ENCODE measurements at regions not wholly inside any gene's neighbourhood (a gene's known extent, or its start where the extent isn't known, plus 50 kb on each side); places are given as distances from the start of the nearest gene placed in this dataset.
"Not testable (repeated sequence)": the region's sequence is repeated elsewhere in the genome, so short reads cannot be mapped to it uniquely, and the experiment has no call there.

DNA sequence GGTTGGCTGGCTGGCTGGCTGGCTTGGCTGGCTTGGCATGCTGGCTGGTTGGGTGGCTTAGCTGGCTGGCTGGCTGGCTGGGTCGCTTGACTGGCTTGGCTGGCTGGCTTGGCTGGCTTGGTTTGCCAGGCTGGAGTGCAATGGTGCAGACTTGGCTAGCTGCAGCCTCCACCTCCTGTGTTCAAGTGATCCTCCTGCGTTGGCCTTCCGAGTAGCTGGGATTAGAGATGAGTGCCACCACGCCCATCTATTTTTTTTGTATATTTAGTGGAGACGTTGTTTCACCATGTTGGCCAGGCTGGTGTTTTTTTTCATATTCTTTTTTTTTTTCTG is 2809.5 kb downstream of the RPIA start:
- not testable (repeated sequence) for ATAC-seq (replicated peaks in 1 of 2); DNase-seq

DNA sequence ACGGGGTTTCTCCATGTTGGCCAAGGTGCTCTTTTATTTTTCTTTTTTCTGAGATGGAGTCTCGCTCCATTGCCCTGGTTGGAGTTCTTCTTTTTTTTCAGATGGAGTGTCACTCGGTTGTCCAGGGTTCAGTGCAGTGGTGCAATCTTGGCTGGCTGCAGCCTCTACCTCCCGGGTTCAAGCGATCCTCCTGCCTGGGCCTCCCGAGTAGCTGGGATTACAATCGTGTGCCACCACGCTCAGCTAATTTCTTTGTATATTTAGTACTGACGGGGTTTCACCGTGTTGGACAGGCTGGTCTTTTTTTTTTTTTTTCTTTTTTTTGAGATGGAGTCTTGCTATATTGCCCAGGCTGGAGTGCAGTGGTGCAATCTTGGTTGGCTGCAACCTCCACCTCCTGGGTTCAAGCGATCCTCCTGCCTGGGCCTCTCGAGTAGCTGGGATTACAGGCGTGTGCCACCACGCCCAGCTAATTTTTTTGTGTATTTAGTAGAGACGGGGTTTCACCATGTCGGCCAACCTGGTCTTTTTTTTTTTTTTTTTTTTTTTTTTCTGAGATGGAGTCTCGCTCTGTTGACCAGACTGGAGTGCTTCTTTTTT is 2810.1 kb downstream of the RPIA start:
- H3K4me1 Mint-ChIP-seq (ENCODE audit: low read depth); H3K27me3 Mint-ChIP-seq (ENCODE audit: low read depth); H3K9me3 Mint-ChIP-seq; H3K4me3 Mint-ChIP-seq; H3K36me3 Mint-ChIP-seq (ENCODE audit: insufficient read depth in 2 of 2); DNase-seq; ATAC-seq (replicated peaks in 1 of 2); H3K27ac Mint-ChIP-seq: not testable (repeated sequence)

More for the DNA sequence above, 2809.5 kb downstream of the RPIA start:
- H3K27ac Mint-ChIP-seq; H3K4me1 Mint-ChIP-seq (ENCODE audit: low read depth); H3K9me3 Mint-ChIP-seq; H3K4me3 Mint-ChIP-seq; H3K36me3 Mint-ChIP-seq (ENCODE audit: insufficient read depth in 2 of 2); H3K27me3 Mint-ChIP-seq (ENCODE audit: low read depth): not testable (repeated sequence)

DNA sequence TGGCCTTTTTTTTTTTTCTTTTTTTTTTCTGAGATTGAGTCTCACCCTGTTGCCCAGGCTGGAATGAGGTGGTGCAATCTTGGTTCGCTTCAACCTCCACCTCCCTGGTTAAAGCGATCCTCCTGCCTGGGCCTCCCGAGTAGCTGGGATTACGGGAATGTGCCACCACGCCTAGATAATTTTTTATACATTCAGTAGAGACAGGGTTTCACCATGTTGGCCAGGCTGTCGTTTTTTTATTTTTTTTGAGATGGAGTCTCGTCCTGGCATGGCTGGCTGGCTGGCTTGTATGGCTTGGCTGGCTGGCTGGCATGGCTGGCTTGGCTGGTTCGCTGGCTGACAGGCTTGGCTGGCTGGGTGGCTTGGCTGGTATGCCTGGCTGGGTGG is 2812.1 kb downstream of the RPIA start:
- H3K27ac Mint-ChIP-seq; H3K4me3 Mint-ChIP-seq; H3K36me3 Mint-ChIP-seq (ENCODE audit: insufficient read depth in 2 of 2); H3K9me3 Mint-ChIP-seq; DNase-seq; H3K4me1 Mint-ChIP-seq (ENCODE audit: low read depth); H3K27me3 Mint-ChIP-seq (ENCODE audit: low read depth); ATAC-seq (replicated peaks in 1 of 2): not testable (repeated sequence)

DNA sequence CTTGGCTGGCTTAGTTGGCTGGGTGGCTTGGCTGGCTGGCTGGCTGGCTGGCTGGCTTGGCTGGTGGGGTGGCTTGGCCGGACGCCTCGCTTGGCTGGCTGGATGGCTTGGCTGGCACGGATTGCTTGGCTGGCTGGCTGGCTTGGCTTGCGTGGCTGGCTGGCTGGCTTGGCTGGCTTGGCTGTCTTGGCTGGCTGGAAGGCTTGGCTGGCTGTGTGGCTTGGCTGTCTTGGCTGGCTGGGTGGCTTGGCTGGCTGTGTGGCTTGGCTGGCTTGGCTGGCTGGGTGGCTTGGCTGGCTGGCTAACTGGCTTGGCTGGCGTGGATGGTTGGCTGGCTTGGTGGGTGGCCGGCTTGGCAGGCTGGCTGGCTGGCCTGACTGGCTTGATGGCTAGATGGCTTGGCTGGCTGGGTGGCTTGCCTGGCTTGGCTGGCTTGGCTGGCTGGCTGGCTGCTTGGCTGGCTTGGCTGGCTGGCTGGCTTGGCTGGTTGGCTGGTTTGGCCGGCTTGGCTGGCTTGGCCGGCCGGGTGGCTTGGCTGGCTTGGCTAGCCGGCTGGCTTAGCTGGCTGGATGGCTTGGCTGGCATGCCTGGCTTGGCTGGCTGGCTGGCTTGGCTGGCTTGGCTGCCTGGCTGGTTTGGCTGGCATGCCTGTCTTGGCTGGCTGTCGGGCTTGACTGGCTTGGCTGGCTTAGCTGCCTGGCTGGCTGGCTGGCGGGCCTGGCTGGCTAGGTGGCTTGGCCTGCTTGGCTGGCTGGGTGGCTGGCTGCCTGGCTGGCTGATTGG is 2812.7 kb downstream of the RPIA start:
- not testable (repeated sequence) for H3K27ac Mint-ChIP-seq; H3K4me1 Mint-ChIP-seq (ENCODE audit: low read depth); DNase-seq; H3K27me3 Mint-ChIP-seq (ENCODE audit: low read depth); H3K36me3 Mint-ChIP-seq (ENCODE audit: insufficient read depth in 2 of 2); ATAC-seq (replicated peaks in 1 of 2); H3K9me3 Mint-ChIP-seq; H3K4me3 Mint-ChIP-seq

DNA sequence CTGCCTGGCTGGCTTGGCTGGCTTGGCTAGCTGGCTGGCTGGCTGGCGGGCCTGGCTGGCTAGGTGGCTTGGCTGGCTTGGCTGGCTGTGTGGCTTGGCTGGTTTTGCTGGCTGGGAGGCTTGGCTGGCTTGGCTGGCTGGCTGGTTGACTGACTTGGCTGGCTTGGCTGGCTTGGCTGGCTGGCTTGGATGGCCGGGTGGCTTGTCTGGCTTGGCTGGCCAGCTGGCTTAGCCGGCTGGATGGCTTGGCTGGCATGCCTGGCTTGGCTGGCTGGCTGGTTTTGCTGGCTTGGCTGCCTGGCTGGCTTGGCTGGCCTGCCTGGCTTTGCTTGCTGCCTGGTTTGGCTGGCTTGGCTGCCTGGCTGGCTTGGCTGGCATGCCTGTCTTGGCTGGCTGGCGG is 2817.3 kb downstream of the RPIA start:
- DNase-seq; H3K27me3 Mint-ChIP-seq (ENCODE audit: low read depth); H3K27ac Mint-ChIP-seq; ATAC-seq (replicated peaks in 1 of 2); H3K4me1 Mint-ChIP-seq (ENCODE audit: low read depth); H3K9me3 Mint-ChIP-seq; H3K36me3 Mint-ChIP-seq (ENCODE audit: insufficient read depth in 2 of 2); H3K4me3 Mint-ChIP-seq: not testable (repeated sequence)

DNA sequence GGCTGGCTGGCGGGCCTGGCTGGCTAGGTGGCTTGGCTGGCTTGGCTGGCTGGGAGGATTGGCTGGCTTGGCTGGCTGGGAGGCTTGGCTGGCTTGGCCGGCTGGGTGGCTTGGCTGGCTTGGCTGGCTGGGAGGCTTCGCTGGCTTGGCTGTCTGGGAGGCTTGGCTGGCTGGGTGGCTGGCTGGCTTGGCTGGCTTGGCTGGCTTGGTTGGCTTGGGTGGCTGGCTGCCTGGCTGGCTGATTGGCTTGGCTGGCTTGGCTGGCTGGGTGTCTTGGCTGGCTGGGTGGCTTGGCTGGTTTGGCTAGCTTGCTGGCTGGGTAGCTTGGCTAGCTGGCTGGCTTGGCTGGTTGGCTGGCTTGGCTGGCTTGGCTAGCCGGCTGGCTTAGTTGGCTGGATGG is 2817.8 kb downstream of the RPIA start:
- H3K27ac Mint-ChIP-seq; H3K9me3 Mint-ChIP-seq; H3K36me3 Mint-ChIP-seq (ENCODE audit: insufficient read depth in 2 of 2); H3K27me3 Mint-ChIP-seq (ENCODE audit: low read depth); H3K4me3 Mint-ChIP-seq; ATAC-seq (replicated peaks in 1 of 2); H3K4me1 Mint-ChIP-seq (ENCODE audit: low read depth); DNase-seq: not testable (repeated sequence)

DNA sequence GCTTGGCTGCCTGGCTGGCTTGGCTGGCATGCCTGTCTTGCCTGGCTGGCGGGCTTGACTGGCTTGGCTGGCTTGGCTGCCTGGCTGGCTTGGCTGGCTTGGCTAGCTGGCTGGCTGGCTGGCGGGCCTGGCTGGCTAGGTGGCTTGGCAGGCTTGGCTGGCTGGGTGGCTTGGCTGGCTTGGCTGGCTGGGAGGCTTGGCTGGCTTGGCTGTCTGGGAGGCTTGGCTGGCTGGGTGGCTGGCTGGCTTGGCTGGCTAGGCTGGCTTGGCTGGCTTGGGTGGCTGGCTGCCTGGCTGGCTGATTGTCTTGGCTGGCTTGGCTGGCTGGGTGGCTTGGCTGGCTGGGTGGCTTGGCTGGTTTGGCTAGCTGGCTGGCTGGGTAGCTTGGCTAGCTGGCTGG is 2819.7 kb downstream of the RPIA start:
- not testable (repeated sequence) for H3K9me3 Mint-ChIP-seq; H3K36me3 Mint-ChIP-seq (ENCODE audit: insufficient read depth in 2 of 2); H3K4me3 Mint-ChIP-seq; ATAC-seq (replicated peaks in 1 of 2); H3K27me3 Mint-ChIP-seq (ENCODE audit: low read depth); H3K4me1 Mint-ChIP-seq (ENCODE audit: low read depth); H3K27ac Mint-ChIP-seq; DNase-seq

DNA sequence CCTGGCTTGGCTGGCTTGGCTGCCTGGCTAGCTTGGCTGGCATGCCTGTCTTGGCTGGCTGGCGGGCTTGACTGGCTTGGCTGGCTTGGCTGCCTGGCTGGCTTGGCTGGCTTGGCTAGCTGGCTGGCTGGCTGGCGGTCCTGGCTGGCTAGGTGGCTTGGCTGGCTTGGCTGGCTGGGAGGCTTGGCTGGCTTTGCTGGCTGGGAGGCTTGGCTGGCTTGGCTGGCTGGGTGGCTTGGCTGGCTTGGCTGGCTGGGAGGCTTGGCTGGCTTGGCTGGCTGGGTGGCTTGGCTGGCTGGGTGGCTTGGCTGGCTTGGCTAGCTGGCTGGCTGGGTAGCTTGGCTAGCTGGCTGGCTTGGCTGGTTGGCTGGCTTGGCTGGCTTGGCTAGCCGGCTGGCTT is 2824.5 kb downstream of the RPIA start:
- DNase-seq; H3K9me3 Mint-ChIP-seq; H3K4me1 Mint-ChIP-seq (ENCODE audit: low read depth); H3K4me3 Mint-ChIP-seq; ATAC-seq (replicated peaks in 1 of 2); H3K27me3 Mint-ChIP-seq (ENCODE audit: low read depth); H3K27ac Mint-ChIP-seq; H3K36me3 Mint-ChIP-seq (ENCODE audit: insufficient read depth in 2 of 2): not testable (repeated sequence)

DNA sequence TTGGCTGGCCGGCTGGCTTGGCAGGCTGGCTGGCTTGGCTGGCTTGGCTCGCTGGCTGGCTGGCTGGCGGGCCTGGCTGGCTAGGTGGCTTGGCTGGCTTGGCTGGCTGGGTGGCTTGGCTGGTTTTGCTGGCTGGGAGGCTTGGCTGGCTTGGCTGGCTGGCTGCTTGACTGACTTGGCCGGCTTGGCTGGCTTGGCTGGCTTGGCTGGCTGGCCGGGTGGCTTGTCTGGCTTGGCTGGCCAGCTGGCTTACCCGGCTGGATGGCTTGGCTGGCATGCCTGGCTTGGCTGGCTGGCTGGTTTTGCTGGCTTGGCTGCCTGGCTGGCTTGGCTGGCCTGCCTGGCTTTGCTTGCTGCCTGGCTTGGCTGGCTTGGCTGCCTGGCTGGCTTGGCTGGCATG is 2825.2 kb downstream of the RPIA start:
- ATAC-seq (replicated peaks in 1 of 2); H3K4me1 Mint-ChIP-seq (ENCODE audit: low read depth); H3K36me3 Mint-ChIP-seq (ENCODE audit: insufficient read depth in 2 of 2); H3K27me3 Mint-ChIP-seq (ENCODE audit: low read depth); H3K9me3 Mint-ChIP-seq; H3K27ac Mint-ChIP-seq; DNase-seq; H3K4me3 Mint-ChIP-seq: not testable (repeated sequence)

DNA sequence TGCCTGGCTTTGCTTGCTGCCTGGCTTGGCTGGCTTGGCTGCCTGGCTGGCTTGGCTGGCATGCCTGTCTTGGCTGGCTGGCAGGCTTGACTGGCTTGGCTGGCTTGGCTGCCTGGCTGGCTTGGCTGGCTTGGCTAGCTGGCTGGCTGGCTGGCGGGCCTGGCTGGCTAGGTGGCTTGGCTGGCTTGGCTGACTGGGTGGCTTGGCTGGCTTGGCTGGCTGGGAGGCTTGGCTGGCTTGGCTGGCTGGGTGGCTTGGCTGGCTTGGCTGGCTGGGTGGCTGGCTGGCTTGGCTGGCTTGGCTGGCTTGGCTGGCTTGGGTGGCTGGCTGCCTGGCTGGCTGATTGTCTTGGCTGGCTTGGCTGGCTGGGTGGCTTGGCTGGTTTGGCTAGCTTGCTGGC is 2826.4 kb downstream of the RPIA start:
- DNase-seq; H3K4me1 Mint-ChIP-seq (ENCODE audit: low read depth); H3K36me3 Mint-ChIP-seq (ENCODE audit: insufficient read depth in 2 of 2); H3K4me3 Mint-ChIP-seq; ATAC-seq (replicated peaks in 1 of 2); H3K27ac Mint-ChIP-seq; H3K27me3 Mint-ChIP-seq (ENCODE audit: low read depth); H3K9me3 Mint-ChIP-seq: not testable (repeated sequence)

DNA sequence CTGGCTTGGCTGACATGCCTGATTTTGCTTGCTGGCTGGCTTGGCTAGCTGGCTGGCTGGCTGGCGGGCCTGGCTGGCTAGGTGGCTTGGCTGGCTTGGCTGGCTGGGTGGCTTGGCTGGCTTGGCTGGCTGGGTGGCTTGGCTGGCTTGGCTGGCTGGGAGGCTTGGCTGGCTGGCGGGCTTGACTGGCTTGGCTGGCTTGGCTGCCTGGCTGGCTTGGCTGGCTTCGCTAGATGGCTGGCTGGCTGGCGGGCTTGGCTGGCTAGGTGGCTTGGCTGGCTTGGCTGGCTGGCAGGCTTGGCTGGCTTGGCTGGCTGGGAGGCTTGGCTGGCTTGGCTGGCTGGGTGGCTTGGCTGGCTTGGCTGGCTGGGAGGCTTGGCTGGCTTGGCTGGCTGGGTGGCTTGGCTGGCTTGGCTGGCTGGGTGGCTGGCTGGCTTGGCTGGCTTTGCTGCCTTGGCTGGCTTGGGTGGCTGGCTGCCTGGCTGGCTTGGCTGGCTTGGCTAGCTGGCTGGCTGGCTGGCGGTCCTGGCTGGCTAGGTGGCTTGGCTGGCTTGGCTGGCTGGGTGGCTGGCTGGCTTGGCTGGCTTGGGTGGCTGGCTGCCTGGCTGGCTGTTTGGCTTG is 2827.0 kb downstream of the RPIA start:
- DNase-seq, H3K9me3 Mint-ChIP-seq: not testable (repeated sequence)

DNA sequence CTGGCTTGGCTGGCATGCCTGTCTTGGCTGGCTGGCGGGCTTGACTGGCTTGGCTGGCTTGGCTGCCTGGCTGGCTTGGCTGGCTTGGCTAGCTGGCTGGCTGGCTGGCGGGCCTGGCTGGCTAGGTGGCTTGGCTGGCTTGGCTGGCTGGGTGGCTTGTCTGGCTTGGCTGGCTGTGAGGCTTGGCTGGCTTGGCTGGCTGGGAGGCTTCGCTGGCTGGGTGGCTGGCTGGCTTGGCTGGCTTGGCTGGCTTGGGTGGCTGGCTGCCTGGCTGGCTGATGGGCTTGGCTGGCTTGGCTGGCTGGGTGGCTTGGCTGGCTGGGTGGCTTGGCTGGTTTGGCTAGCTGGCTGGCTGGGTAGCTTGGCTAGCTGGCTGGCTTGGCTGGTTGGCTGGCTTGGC is 2827.9 kb downstream of the RPIA start:
- ATAC-seq (replicated peaks in 1 of 2); DNase-seq; H3K4me3 Mint-ChIP-seq; H3K9me3 Mint-ChIP-seq; H3K27ac Mint-ChIP-seq; H3K4me1 Mint-ChIP-seq (ENCODE audit: low read depth); H3K36me3 Mint-ChIP-seq (ENCODE audit: insufficient read depth in 2 of 2); H3K27me3 Mint-ChIP-seq (ENCODE audit: low read depth): not testable (repeated sequence)

More for the DNA sequence above, 2827.0 kb downstream of the RPIA start:
- not testable (repeated sequence) for H3K4me3 Mint-ChIP-seq; H3K36me3 Mint-ChIP-seq (ENCODE audit: insufficient read depth in 2 of 2); ATAC-seq (replicated peaks in 1 of 2); H3K4me1 Mint-ChIP-seq (ENCODE audit: low read depth); H3K27ac Mint-ChIP-seq; H3K27me3 Mint-ChIP-seq (ENCODE audit: low read depth)

DNA sequence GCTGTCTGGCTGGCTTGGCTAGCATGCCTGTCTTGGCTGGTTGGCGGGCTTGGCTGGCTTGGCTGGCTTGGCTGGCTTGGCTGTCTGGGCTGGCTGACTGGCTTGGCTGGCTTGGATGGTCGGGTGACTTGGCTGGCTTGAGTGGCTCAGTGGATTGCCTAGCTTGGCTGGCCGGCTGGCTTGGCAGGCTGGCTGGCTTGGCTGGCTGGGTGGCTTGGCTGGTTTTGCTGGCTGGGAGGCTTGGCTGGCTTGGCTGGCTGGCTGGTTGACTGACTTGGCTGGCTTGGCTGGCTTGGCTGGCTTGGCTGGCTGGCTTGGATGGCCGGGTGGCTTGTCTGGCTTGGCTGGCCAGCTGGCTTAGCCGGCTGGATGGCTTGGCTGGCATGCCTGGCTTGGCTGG is 2828.4 kb downstream of the RPIA start:
- not testable (repeated sequence) for H3K27me3 Mint-ChIP-seq (ENCODE audit: low read depth); H3K4me1 Mint-ChIP-seq (ENCODE audit: low read depth); H3K27ac Mint-ChIP-seq; H3K4me3 Mint-ChIP-seq; H3K9me3 Mint-ChIP-seq; DNase-seq; ATAC-seq (replicated peaks in 1 of 2); H3K36me3 Mint-ChIP-seq (ENCODE audit: insufficient read depth in 2 of 2)

DNA sequence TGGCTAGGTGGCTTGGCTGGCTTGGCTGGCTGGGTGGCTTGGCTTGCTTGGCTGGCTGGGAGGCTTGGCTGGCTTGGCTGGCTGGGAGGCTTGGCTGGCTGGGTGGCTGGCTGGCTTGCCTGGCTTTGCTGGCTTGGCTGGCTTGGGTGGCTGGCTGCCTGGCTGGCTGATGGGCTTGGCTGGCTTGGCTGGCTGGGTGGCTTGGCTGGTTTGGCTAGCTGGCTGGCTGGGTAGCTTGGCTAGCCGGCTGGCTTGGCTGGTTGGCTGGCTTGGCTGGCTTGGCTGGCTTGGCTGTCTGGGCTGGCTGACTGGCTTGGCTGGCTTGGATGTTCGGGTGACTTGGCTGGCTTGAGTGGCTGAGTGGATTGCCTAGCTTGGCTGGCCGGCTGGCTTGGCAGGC is 2829.1 kb downstream of the RPIA start:
- ATAC-seq (replicated peaks in 1 of 2), result not testable (repeated sequence)

More for the DNA sequence above, 2829.1 kb downstream of the RPIA start:
- not testable (repeated sequence) for H3K4me3 Mint-ChIP-seq; H3K27ac Mint-ChIP-seq; DNase-seq; H3K4me1 Mint-ChIP-seq (ENCODE audit: low read depth); H3K9me3 Mint-ChIP-seq; H3K36me3 Mint-ChIP-seq (ENCODE audit: insufficient read depth in 2 of 2); H3K27me3 Mint-ChIP-seq (ENCODE audit: low read depth)
